HG02840 (cell line): ENCODE measurements at regions not wholly inside any gene's neighbourhood (a gene's known extent, or its start where the extent isn't known, plus 50 kb on each side); places are given as distances from the start of the nearest gene placed in this dataset.

Source experiments
- ATAC-seq: cut with Tn5 transposase; IDR thresholded peaks from one replicate; pipeline ENCODE4 v1.9.1; 2021; ENCODE audit warnings: mild to moderate bottlenecking, moderate library complexity, moderate number of reproducible peaks; ENCODE audit not compliant: unreplicated experiment, low FRiP score

DNA sequence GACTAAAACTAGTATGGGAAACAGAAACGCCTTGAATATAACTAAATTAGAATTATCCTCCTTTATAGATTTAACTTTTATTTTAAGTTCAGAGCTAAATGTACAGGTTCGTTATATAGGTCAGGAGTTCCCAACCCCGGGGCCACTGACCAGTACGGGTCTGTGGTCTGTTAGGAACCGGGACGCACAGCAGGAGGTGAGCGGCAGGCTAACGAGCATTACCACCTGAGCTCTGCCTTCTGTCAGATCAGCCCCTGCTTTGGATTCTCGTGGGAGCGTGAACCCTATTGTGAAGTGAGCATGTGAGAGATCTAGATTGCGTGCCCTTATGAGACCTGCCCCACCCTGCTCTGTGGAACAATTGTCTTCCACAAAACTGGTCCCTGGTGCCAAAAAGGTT, 51.0 kb downstream of the FAT4 start:
- no peak for ATAC-seq

GRCh38 chr4:125368146-125368545, 53.4 kb downstream of the FAT4 start:
- no peak for ATAC-seq

GRCh38 chr4:125368671-125369081, 53.9 kb downstream of the FAT4 start:
- no peak for ATAC-seq

DNA sequence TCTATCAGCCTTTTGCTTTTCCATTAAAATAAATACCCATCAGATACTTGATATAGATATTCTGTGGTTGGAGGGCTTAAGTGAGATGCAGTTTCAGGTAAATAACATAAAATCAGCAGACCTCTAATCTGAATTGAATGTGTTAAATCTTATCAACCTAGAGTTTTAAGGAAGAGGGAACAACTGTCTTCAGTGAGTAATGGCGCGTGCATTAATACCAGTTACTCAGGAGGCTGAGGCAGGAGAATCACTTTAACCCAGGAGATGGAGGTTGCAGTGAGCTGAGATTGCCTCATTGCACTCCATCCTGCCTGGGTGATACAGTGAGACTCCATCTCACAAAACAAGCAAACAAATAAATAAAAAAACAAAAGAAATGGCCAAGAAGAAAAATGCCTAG, 54.3 kb downstream of the FAT4 start:
- ATAC-seq: no peak

GRCh38 chr4:125370478-125370877, 55.7 kb downstream of the FAT4 start:
- no peak for ATAC-seq

- no peak for ATAC-seq
Observed at GRCh38 chr4:125382995-125383394, 68.2 kb downstream of the FAT4 start.

GRCh38 chr4:125387770-125388169, 73.0 kb downstream of the FAT4 start:
- no peak for ATAC-seq

DNA sequence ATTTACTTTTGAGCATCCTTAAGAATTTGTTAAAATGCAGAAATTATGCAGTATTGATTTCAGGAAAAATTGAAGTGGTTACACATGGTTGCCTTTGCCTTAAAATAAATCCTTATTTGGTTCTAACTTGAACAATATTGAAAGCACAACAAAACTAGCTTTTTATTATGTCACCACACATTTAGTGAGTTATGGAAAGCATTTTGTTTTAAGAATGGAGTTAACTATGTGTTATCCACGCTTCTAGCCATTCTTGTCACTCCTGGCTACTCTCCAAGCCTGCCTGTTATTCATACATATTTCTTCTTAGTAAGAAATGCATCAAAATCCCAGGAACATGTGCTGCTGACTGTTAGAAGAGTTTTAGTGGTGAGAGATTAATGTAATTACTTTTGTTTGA, 73.9 kb downstream of the FAT4 start:
- ATAC-seq: no peak

DNA sequence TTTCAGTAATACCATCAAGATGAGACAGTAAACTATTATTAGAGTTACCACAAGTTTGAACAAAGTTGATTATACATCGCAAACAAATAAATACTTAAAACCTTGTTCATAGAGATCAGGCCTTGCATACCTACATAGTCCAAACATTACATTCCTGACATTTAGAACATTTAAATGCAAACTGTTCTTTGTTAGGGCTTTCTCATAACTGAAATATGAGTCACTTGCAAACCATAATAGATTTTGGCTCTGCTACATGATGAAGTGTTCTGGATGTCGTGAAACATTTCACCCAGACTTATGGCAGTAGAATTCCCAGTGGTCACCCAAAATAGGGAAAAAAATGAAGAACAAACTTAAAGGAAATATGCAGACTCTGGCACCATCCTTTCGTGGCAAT, 75.0 kb downstream of the FAT4 start:
- ATAC-seq: no peak

- no peak for ATAC-seq
Observed at GRCh38 chr4:125390126-125390525, 75.4 kb downstream of the FAT4 start.

DNA sequence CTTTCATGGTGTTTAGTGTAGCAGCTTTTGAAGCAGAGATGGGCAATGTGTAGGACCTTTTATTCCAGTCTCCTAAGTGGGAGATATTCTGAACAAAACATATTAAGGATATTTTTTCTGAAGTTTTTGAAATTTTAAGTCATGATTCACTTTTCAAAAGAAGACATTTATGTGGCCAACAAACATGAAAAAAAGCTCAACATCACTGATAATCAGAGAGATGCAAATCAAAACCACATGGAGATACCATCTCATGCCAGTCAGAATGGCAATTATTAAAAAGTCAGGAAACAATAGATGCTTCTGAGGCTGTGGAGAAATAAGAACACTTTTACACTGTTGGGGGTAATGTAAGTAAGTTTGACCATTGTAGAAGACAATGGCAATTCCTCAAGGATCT, 76.0 kb downstream of the FAT4 start:
- ATAC-seq: no peak

DNA sequence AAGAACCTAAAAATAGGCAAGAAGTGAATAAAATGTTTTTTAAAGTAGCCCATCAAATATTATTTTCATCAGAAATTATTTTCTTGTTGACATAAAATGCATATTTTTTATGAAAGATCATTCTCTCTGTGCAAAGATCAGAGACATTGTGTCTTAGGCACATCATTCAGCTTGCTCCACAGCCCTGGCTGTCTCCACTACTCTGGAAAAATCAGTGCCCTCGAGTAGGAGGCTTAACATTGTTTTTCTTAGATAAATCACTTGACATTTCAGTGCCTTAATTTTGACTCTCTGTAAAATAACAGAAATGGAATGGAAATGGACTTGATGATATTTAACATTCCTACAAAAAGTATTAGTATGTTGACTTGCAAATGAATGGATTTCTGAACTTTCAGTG, 77.9 kb downstream of the FAT4 start:
- ATAC-seq: no peak

DNA sequence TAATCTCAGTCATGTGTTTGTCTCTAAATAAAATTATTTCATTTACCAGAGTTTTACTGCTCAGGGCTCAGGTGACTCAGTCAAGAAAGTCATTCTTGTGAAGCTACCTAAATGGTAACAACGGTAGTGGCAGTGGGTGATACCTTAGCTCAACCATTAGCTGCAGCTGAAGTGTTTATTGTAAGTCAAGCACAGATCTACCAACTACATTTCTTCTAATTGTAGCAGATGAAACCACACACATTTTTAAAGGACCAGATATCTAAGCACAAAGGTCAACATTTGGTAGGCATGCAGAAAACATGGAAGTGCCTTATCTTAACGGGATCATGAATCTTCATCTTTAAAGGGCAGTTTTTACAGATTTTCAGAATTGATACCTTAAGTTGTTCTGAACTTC, 79.1 kb downstream of the FAT4 start:
- no peak for ATAC-seq

- no peak for ATAC-seq
Observed at GRCh38 chr4:125397226-125397625, 82.5 kb downstream of the FAT4 start.

DNA sequence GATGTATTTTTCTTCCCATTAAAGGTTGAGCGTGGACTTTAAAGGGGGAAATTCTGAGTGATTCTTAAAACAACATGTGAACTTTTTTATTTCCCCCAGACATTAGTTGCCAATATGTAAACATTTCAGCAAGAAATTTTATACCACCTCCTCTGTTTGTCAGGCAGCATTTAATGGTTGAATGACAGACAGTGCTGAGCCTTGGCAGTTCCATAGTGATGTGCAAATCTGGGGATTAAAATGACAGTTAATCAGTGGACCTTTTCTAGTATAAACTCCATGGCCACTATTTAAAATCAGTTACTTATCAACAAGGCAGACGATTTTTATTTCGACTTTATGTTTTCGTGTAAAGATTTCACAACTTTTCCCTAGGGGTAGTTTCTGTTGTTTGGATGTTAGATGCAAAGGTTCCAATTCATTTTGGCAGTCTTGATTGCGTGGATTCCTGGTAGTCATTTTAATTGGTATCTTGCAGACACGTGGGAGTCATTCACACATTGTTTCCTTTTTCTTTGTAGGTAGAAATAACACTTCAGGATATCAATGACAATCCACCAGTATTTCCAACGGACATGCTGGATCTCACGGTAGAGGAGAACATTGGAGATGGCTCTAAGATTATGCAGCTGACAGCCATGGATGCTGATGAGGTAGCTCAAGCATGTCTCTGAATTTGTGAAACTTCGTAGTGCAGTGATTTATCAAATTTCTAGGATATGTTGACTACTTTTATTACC, 83.7 kb downstream of the FAT4 start:
- ATAC-seq: no peak

- no peak for ATAC-seq
Observed at GRCh38 chr4:125400756-125401155, 86.0 kb downstream of the FAT4 start.

DNA sequence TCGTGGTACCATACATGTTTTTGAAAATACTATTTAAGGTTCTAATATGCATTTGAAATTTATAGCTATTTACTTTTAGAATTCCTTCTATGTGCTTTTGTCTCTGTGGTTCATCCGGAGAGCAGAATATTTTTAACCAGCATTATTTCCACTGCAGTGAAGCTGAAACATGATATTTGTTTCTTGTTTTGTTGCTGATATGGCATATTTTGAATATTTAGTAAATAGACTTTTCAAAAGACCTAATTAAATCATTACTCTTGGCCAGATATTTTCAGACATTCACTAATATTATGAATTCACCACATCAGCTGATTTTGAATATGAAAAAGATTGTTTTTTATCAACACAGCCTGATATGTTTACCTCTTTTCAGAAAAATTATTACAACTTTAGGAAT, 87.0 kb downstream of the FAT4 start:
- no peak for ATAC-seq

DNA sequence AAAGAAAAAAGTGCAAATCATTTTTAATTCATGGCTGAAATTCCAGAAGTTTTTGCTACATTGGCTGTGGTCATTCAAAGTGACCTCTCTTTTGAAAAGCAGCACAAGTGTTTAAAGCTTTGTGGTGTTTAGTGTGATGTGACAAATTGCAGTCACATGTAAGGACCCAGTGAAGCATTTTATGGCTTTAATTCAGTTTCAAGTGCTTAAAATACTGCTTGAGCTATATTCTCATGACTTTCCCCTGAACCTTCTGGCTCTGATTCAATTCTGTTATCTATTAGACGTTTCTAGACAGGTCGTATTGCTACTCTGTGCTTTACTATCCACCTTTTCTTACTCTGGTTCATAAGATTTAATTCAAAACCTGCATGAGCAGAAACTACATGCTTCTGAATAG, 105.8 kb downstream of the FAT4 start:
- no peak for ATAC-seq

- no peak for ATAC-seq
Observed at GRCh38 chr4:125421547-125421946, 106.8 kb downstream of the FAT4 start.

- no peak for ATAC-seq
Observed at GRCh38 chr4:125423124-125423523, 108.4 kb downstream of the FAT4 start.

DNA sequence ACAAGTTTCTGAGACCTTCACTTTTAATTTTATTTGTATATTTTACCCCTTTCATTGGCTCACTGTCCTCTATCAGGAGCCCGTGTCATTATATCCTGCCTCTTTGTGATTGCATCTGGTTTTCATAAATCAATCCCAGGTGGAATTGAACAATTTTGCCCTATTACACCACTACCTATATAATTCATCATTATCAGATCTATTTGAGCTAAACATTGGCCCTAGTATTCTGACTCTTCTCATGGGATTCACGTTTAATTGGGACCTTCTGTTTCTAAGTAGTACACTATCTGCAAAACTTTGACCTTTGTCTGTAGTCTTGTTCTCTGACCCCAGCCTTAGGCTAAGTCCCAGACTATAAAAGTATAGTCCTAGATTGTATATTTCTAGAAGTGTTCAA, 114.1 kb downstream of the FAT4 start:
- no peak for ATAC-seq

DNA sequence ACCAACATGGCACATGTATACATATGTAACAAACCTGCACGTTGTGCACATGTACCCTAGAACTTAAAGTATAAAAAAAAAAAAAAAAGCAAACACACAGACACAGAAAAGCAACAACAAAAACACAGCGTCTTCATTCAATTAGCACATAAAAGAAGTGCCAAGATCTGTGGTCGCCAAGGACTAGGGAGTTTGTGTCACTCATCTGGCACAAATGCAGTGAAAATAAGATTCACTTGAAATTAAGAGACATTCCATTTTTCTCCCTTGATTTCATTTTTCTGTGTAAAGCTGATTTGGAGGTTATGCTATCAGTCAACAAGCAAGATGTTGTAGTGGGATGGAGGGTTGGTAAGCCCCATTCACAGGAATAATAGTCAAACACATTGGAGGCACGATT, 115.3 kb downstream of the FAT4 start:
- no peak for ATAC-seq

DNA sequence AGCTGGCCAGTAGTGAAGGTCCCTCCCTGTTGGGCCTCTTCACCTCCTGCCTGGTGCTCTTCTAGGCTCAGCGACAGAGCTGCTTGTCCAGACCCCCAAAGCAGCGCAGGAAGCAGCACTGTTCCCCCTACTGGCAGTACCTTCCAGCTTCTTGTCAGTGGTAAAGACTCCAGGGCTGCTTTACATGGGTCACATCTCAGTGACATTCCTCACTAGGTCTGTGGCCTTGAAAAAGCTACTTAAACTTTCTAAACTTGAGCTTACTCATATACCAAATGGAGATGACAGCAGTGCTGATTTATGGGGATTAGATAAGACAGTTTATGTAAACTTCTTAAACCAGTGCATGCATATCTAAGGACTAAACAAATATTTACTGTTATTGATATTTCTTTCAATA, 117.3 kb downstream of the FAT4 start:
- no peak for ATAC-seq
